Astrocyte of the cerebellum (primary cell): ENCODE measurements at regions not wholly inside any gene's neighbourhood (a gene's known extent, or its start where the extent isn't known, plus 50 kb on each side); places are given as distances from the start of the nearest gene placed in this dataset.

Experiments
- DNase-seq: peaks from one replicate; pipeline ENCODE4 v3.0.0-alpha.2; 2011; ENCODE audit warnings: low read depth
- H3K4me3 ChIP-seq: 2 replicates; pipeline ENCODE4 v1.5.1; 2011; ENCODE audit warnings: mild to moderate bottlenecking, low read depth, low read length, moderate library complexity
- CTCF ChIP-seq: IDR thresholded peaks from 2 replicates; pipeline ENCODE4 v1.5.1; 2012; ENCODE audit warnings: low read length, low read depth, moderate library complexity, mild to moderate bottlenecking; ENCODE audit errors: missing control alignments
- in situ Hi-C: cut with HindIII; loops from 2 replicates; pipeline ENCODE4 v1.10.0; 2017; ENCODE audit warnings: low sequenced_read_pairs

DNA sequence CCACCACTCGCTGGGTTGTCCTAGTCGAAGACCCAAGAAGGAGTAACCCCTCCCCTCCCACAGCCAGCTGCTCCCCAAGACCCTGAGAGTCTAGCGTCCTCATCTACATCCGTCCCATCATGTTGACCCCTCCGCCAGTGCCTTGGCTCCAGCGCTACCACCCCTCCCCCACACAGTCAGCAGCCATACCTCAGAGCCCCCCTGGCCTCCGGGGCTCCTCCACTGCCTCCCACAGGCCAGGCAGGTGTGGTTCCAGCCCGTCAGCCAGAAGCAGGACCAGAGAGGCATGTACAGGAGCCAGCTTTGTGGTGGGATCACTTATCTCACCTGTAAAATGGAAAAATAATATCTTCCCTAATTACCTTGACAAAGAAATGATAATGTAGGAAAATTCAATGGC is 51.5 kb upstream of the PHF21B start:
- no peak for DNase-seq
- no peak overlapping the region for H3K4me3 ChIP-seq
- no peak for TF ChIP-seq CTCF
- in situ Hi-C loops = no loop called here

DNA sequence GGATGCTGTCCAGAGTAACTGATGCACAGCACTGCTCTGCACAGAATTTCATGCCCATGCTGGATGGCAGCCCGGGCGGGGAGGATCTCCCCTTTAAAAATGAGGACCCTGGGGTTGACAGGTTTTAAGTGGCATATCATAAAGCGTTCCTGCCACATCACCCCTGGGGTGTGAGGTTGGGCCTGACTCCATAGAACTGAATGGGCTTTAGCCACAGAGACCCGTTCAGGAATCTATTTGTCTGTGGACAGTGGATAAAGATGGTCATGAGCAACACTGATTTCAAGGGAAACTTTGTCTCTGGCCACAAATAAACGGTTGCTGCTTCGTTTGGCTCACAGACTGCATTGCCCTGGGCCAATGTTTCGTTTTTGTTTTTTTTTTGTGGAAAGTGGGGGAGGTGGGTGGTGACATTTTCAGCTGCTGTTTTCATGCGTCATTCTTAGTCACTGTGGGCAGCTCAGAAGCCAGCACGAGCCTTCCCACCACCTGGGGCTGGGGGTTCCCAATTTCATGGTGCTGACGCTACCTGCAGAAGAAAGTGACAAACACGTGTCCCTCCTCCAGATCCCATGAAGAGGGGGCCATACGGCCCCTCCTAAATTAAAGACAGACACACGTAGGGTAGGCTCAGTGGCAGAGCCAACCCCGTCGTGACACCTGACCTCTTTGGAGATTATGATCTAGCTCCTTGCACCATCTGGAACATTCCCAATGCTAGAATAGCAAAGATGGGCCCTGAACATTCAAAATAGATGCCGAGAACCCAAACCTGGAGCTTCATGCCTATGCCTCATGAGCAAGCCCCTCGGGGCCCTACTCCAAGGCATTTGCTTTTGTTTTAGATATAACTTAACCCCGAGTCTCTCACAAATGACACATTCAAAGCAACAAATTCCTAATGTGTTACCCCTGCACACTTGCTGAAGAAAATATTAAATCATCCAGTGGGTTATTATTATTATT is 54.8 kb upstream of the PHF21B start:
- DNase-seq = peak; percentile 69
- no peak overlapping the region for H3K4me3 ChIP-seq
- TF ChIP-seq CTCF = no peak
- in situ Hi-C loops = no loop called here

DNA sequence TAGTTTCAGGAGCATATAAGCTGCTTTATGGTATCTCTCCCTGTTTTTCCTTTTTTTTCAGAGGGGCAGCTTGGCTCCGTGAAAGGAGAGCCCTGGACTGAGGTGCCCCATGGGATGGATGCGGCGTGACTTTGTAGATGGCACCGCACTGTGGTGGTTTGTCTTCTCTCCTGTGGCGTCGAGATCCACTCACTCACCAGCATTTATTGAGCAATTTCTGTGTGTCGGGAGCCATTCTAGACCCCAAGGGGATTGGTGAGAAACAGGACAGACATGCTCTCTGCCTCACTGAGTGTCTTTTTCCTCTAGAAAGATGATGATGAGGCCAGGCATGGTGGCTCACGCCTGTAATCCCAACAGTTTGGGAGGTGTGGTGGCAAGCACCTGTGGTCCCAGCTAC is 55.9 kb upstream of the PHF21B start:
- no peak overlapping the region for H3K4me3 ChIP-seq
- in situ Hi-C loops = no loop called here
- no peak for TF ChIP-seq CTCF
- DNase-seq = no peak

DNA sequence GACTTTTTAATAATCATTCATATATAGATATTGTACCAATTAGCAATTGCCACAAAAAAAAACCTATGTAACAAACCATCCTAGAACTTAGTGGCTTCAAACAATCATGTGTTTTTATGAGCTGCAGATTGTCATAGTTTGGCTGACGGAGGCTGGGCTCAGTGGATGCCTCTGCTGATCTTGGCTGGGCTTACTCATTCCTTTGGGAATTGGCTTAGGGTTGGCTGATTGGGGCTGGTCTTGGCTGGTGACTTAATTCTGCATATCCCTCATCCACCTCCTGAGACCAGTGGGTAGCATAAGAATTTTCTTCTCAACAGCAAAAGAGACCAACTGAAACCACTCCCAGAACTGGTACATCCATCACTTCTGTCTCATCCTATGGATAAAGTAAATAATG is 57.9 kb upstream of the PHF21B start:
- DNase-seq = no peak
- H3K4me3 ChIP-seq = no peak overlapping the region
- in situ Hi-C loops = no loop called here
- no peak for TF ChIP-seq CTCF

GRCh38 chr22:45069925-45070324 is 60.1 kb upstream of the PHF21B start:
- no peak for TF ChIP-seq CTCF
- in situ Hi-C loops = no loop called here
- no peak overlapping the region for H3K4me3 ChIP-seq
- DNase-seq = no peak

GRCh38 chr22:45071618-45072017 is 61.8 kb upstream of the PHF21B start:
- no peak for TF ChIP-seq CTCF
- no peak for DNase-seq
- no peak overlapping the region for H3K4me3 ChIP-seq
- in situ Hi-C loops = no loop called here
